Stimulated activated CD4-positive, alpha-beta T cell treated with anti-CD3 and anti-CD28 coated beads, Interleukin-2, amount 100 ng/mL, for 48 hours (primary cell): ENCODE measurements at regions not wholly inside any gene's neighbourhood (a gene's known extent, or its start where the extent isn't known, plus 50 kb on each side); places are given as distances from the start of the nearest gene placed in this dataset.
"Not testable (repeated sequence)": the region's sequence is repeated elsewhere in the genome, so short reads cannot be mapped to it uniquely, and the experiment has no call there.

ENCODE experiments used
- DNase-seq, 2 donors: peaks; one replicate each; pipeline ENCODE4 v3.0.0-alpha.2; 2020

GRCh38 chr2:226467221-226467620, 332.4 kb downstream of the IRS1 start:
- DNase-seq: no peak

GRCh38 chr2:226466589-226466988, 333.0 kb downstream of the IRS1 start:
- no peak for DNase-seq

GRCh38 chr2:226466124-226466523, 333.5 kb downstream of the IRS1 start:
- DNase-seq: no peak

GRCh38 chr2:226464380-226464779, 335.2 kb downstream of the IRS1 start:
- no peak for DNase-seq

- DNase-seq: no peak
Measured at GRCh38 chr2:226463154-226463553, 336.5 kb downstream of the IRS1 start.

GRCh38 chr2:226461981-226462380, 337.6 kb downstream of the IRS1 start:
- no peak for DNase-seq

GRCh38 chr2:226456144-226456543, 343.5 kb downstream of the IRS1 start:
- not testable (repeated sequence) for DNase-seq

- no peak for DNase-seq
Measured at GRCh38 chr2:226452768-226453167, 346.9 kb downstream of the IRS1 start.

GRCh38 chr2:226451486-226451885, 348.1 kb downstream of the IRS1 start:
- DNase-seq: no peak

GRCh38 chr2:226450141-226450540, 349.5 kb downstream of the IRS1 start:
- no peak for DNase-seq

GRCh38 chr2:226447338-226448300, 352.0 kb downstream of the IRS1 start:
- no peak for DNase-seq

- no peak for DNase-seq
Measured at GRCh38 chr2:226446406-226447001, 353.1 kb downstream of the IRS1 start.

- DNase-seq: no peak
Measured at GRCh38 chr2:226445216-226445861, 354.3 kb downstream of the IRS1 start.

- DNase-seq: no peak
Measured at GRCh38 chr2:226443112-226443511, 356.5 kb downstream of the IRS1 start.

- DNase-seq: no peak
Measured at GRCh38 chr2:226440127-226440918, 359.3 kb downstream of the IRS1 start.

GRCh38 chr2:226439337-226439736, 360.3 kb downstream of the IRS1 start:
- DNase-seq: no peak

- no peak for DNase-seq
Measured at GRCh38 chr2:226435146-226435545, 364.5 kb downstream of the IRS1 start.

GRCh38 chr2:226434702-226435101, 364.9 kb downstream of the IRS1 start:
- no peak for DNase-seq

GRCh38 chr2:226431288-226431948, 368.2 kb downstream of the IRS1 start:
- DNase-seq: no peak

GRCh38 chr2:226429476-226429875, 370.1 kb downstream of the IRS1 start:
- no peak for DNase-seq

- no peak for DNase-seq
Measured at GRCh38 chr2:226427538-226428307, 371.9 kb downstream of the IRS1 start.
